GM12864 (cell line): ENCODE measurements at regions not wholly inside any gene's neighbourhood (a gene's known extent, or its start where the extent isn't known, plus 50 kb on each side); places are given as distances from the start of the nearest gene placed in this dataset.
A peak's percentile ranks its signal among the peaks of the same experiment; 100 is the strongest.

Experiments
- DNase-seq: peaks from one replicate; pipeline ENCODE4 v3.0.0-alpha.2; 2011; ENCODE audit warnings: low read depth
- H3K4me3 ChIP-seq: 2 replicates; pipeline ENCODE4 v1.5.1; 2011; ENCODE audit warnings: mild to moderate bottlenecking, low read depth, low read length, control low read depth
- CTCF ChIP-seq: IDR thresholded peaks from 2 replicates; pipeline ENCODE4 v1.5.1; 2011; ENCODE audit warnings: low read depth, mild to moderate bottlenecking, moderate library complexity, low read length, control low read depth, inconsistent platforms; ENCODE audit errors: missing control alignments

- peak; percentile 24 for DNase-seq
- no peak for TF ChIP-seq CTCF
- no peak overlapping the region for H3K4me3 ChIP-seq
These were observed 138.9 kb downstream of the GADD45G start for GRCh38 chr9:89743573-89744254.

- no peak for TF ChIP-seq CTCF
- no peak overlapping the region for H3K4me3 ChIP-seq
- DNase-seq, result no peak
These were observed 139.4 kb downstream of the GADD45G start for GRCh38 chr9:89744255-89744648.

GRCh38 chr9:89744730-89745129 is 139.9 kb downstream of the GADD45G start:
- H3K4me3 ChIP-seq, result no peak overlapping the region
- TF ChIP-seq CTCF, result no peak

GRCh38 chr9:89745601-89746376 is 141.0 kb downstream of the GADD45G start:
- H3K4me3 ChIP-seq, result no peak overlapping the region
- DNase-seq, result no peak
- no peak for TF ChIP-seq CTCF

More at GRCh38 chr9:89744730-89745129, 139.9 kb downstream of the GADD45G start:
- DNase-seq, result no peak

GRCh38 chr9:89746385-89747116 is 141.7 kb downstream of the GADD45G start:
- H3K4me3 ChIP-seq, result no peak overlapping the region
- DNase-seq, result no peak
- no peak for TF ChIP-seq CTCF

GRCh38 chr9:89747596-89747995 is 142.8 kb downstream of the GADD45G start:
- no peak for TF ChIP-seq CTCF
- no peak for DNase-seq
- H3K4me3 ChIP-seq, result no peak overlapping the region
